ENCODE measurements at regions not wholly inside any gene's neighbourhood (a gene's known extent, or its start where the extent isn't known, plus 50 kb on each side); places are given as distances from the start of the nearest gene placed in this dataset.

- TF ChIP-seq EZH2 (IDR thresholded peaks at IDR 0.05) (no peak), POLR2AphosphoS5 (IDR thresholded peaks at IDR 0.05; ENCODE audit: borderline replicate concordance, low read depth, low read length) (no peak), FOXP2 (optimal IDR thresholded peaks at IDR 0.05; ENCODE audit: control extremely low read depth, extremely low read length, insufficient read depth) (no peak)
These were observed 270.6 kb downstream of the CDCA7 start for GRCh38 chr2:173625315-173625714.
